ENCODE measurements at regions not wholly inside any gene's neighbourhood (a gene's known extent, or its start where the extent isn't known, plus 50 kb on each side); places are given as distances from the start of the nearest gene placed in this dataset.

- no peak for DNase-seq
- Histone ChIP-seq H3K36me3 (no peaks in the 10 kb centered on the region), H3K4me3 (ENCODE audit: low read depth, low read length) (no peak overlapping the region), H3K27ac (no peak overlapping the region), H3K27me3 (ENCODE audit: insufficient read depth, low read depth, severe bottlenecking) (no peaks in the 10 kb centered on the region), H3K9me3 (ENCODE audit: severe bottlenecking) (no peaks in the 10 kb centered on the region)
- TF ChIP-seq CTCF (IDR thresholded peaks at IDR 0.05; ENCODE audit: low read depth, low read length): no peak
Measured at GRCh38 chr10:28822719-28823464, 145.6 kb downstream of the BAMBI start.

GRCh38 chr10:28823501-28824075 is 146.3 kb downstream of the BAMBI start:
- H3K27me3 ChIP-seq (ENCODE audit: insufficient read depth, low read depth, severe bottlenecking): no peaks in the 10 kb centered on the region
- no peaks in the 10 kb centered on the region for H3K9me3 ChIP-seq (ENCODE audit: severe bottlenecking)
- no peaks in the 10 kb centered on the region for H3K36me3 ChIP-seq
- DNase-seq: no peak
- H3K4me3 ChIP-seq (ENCODE audit: low read depth, low read length): no peak overlapping the region
- H3K27ac ChIP-seq: no peak overlapping the region
- no peak for TF ChIP-seq CTCF (IDR thresholded peaks at IDR 0.05; ENCODE audit: low read depth, low read length)

- H3K27ac ChIP-seq: no peak overlapping the region
- TF ChIP-seq CTCF (IDR thresholded peaks at IDR 0.05; ENCODE audit: low read depth, low read length): no peak
- H3K36me3 ChIP-seq: no peaks in the 10 kb centered on the region
- H3K9me3 ChIP-seq (ENCODE audit: severe bottlenecking): no peaks in the 10 kb centered on the region
- DNase-seq: no peak
- no peak overlapping the region for H3K4me3 ChIP-seq (ENCODE audit: low read depth, low read length)
- H3K27me3 ChIP-seq (ENCODE audit: insufficient read depth, low read depth, severe bottlenecking): no peaks in the 10 kb centered on the region
Measured at GRCh38 chr10:28833313-28833712, 156.0 kb downstream of the BAMBI start.

- H3K27ac ChIP-seq: no peak overlapping the region
- H3K36me3 ChIP-seq: no peaks in the 10 kb centered on the region
Measured at GRCh38 chr10:28836435-28836743, 159.1 kb downstream of the BAMBI start.

GRCh38 chr10:28837613-28838390 is 160.5 kb downstream of the BAMBI start:
- Histone ChIP-seq H3K27me3 (ENCODE audit: insufficient read depth, low read depth, severe bottlenecking) (no peaks in the 10 kb centered on the region), H3K9me3 (ENCODE audit: severe bottlenecking) (no peaks in the 10 kb centered on the region), H3K36me3 (no peaks in the 10 kb centered on the region), H3K27ac (no peak overlapping the region), H3K4me3 (ENCODE audit: low read depth, low read length) (no peak overlapping the region)
- no peak for DNase-seq
- TF ChIP-seq CTCF (IDR thresholded peaks at IDR 0.05; ENCODE audit: low read depth, low read length): no peak

More at GRCh38 chr10:28836435-28836743, 159.1 kb downstream of the BAMBI start:
- TF ChIP-seq CTCF (IDR thresholded peaks at IDR 0.05; ENCODE audit: low read depth, low read length): no peak
- no peak for DNase-seq
- H3K27me3 ChIP-seq (ENCODE audit: insufficient read depth, low read depth, severe bottlenecking): no peaks in the 10 kb centered on the region
- no peaks in the 10 kb centered on the region for H3K9me3 ChIP-seq (ENCODE audit: severe bottlenecking)
- no peak overlapping the region for H3K4me3 ChIP-seq (ENCODE audit: low read depth, low read length)

Measured in WERI-Rb-1 (cell line).